GM12878 (cell line): ENCODE measurements at regions not wholly inside any gene's neighbourhood (a gene's known extent, or its start where the extent isn't known, plus 50 kb on each side); places are given as distances from the start of the nearest gene placed in this dataset.

ENCODE experiments used
- ATAC-seq: fragments of 200-7000 bp; cut with Tn5 transposase; 3 replicates; pipeline ENCODE4 v1.9.1; 2020; ENCODE audit warnings: mild to moderate bottlenecking, moderate library complexity
- BruUV-seq: library from RNA; stranded (reverse); fragments of 400-500 nt; replicated peaks from 2 replicates; lab custom pipeline; 2021; lab: Mats Ljungman, UMichigan
- CTCF ChIA-PET: fragments of 300-600 bp; sonication (Branson Sonifier 250); formaldehyde crosslinking; extraction: SDS; loops from one replicate; lab custom pipeline; 2021; ENCODE audit warnings: inconsistent platforms; lab: Yijun Ruan, JAX
- POLR2A ChIA-PET: fragments of 350-600 bp; formaldehyde crosslinking; extraction: SDS; loops from one replicate; lab custom pipeline; 2021; ENCODE audit warnings: inconsistent platforms; lab: Charles Lee
- RAD21 ChIA-PET: fragments of 300-600 bp; sonication (Branson Sonifier 250); formaldehyde crosslinking; loops from one replicate; lab custom pipeline; 2023; ENCODE audit warnings: antibody characterized with exemption; ENCODE audit not compliant: unreplicated experiment; lab: Charles Lee
- SMC1A ChIA-PET: fragments of 300-600 bp; sonication (Branson Sonifier 250); formaldehyde crosslinking; loops from one replicate; lab custom pipeline; 2023; ENCODE audit not compliant: unreplicated experiment, uncharacterized antibody; lab: Charles Lee
- DNase-seq: peaks from one replicate; pipeline ENCODE4 v3.0.0-alpha.2; 2011; ENCODE audit warnings: low read depth, low spot score
- FAIRE-seq: peaks from 3 replicates; lab custom pipeline; 2011; peaks lifted over from hg19 to GRCh38; lab: Jason Lieb, UNC
- H2AFZ ChIP-seq: 2 replicates; pipeline ENCODE4 v1.6.0; 2011; ENCODE audit warnings: low read depth, low read length, control low read depth; ENCODE audit not compliant: control insufficient read depth
- H3K27ac ChIP-seq: 2 replicates; pipeline ENCODE4 v1.5.1; 2011; ENCODE audit warnings: control low read depth; ENCODE audit not compliant: control insufficient read depth, insufficient read depth
- H3K27me3 ChIP-seq, 2 experiments: replicated peaks in 1 of 2; 2 replicates each; pipeline versions ENCODE4 v1.6.0 to v1.6.1; 2011; ENCODE audit warnings: low read length in 1 of 2; ENCODE audit not compliant: control insufficient read depth in 2 of 2, insufficient read depth in 2 of 2
- H3K36me3 ChIP-seq, 2 experiments: 2 replicates each; pipeline ENCODE4 v1.5.1; 2011; ENCODE audit warnings: low read length in 1 of 2; ENCODE audit not compliant: control insufficient read depth in 2 of 2, insufficient read depth in 2 of 2
- H3K4me1 ChIP-seq: 2 replicates; pipeline ENCODE4 v1.6.1; 2011; ENCODE audit warnings: mild to moderate bottlenecking, low read length, moderate library complexity, mixed read lengths; ENCODE audit not compliant: control insufficient read depth, insufficient read depth
- H3K4me2 ChIP-seq: 2 replicates; pipeline ENCODE4 v1.6.0; 2011; ENCODE audit warnings: control low read depth; ENCODE audit not compliant: control insufficient read depth, insufficient read depth
- H3K4me3 ChIP-seq: fragments of 200-600 bp; sonication (generic); 2 replicates; pipeline ENCODE4 v1.5.1; 2016
- H3K79me2 ChIP-seq: 2 replicates; pipeline ENCODE4 v1.6.0; 2011; ENCODE audit warnings: low read length; ENCODE audit not compliant: control insufficient read depth, insufficient read depth
- H3K9ac ChIP-seq: 2 replicates; pipeline ENCODE4 v1.8.0; 2011; ENCODE audit warnings: low read length, control low read depth, mixed read lengths; ENCODE audit not compliant: control insufficient read depth, insufficient read depth
- H3K9me3 ChIP-seq: replicated peaks from 3 replicates; pipeline ENCODE4 v1.5.1; 2011; ENCODE audit warnings: mild to moderate bottlenecking, low read length; ENCODE audit not compliant: control insufficient read depth, insufficient read depth
- H4K20me1 ChIP-seq: 2 replicates; pipeline ENCODE4 v1.6.0; 2011; ENCODE audit not compliant: control insufficient read depth, insufficient read depth
- GABPA ChIP-seq: IDR thresholded peaks from 2 replicates; pipeline ENCODE4 v1.6.1; 2014; ENCODE audit warnings: antibody characterized with exemption, low read depth, mild to moderate bottlenecking, inconsistent platforms
- HDAC6 ChIP-seq: fragments of 200-600 bp; sonication (generic); IDR thresholded peaks from one replicate; pipeline ENCODE4 v1.8.0; 2017; ENCODE audit warnings: antibody characterized with exemption; ENCODE audit not compliant: unreplicated experiment
- HDGF ChIP-seq: fragments of 450-650 bp; IDR thresholded peaks from 2 replicates; pipeline ENCODE4 v1.6.1; 2016; ENCODE audit warnings: antibody characterized with exemption
- NR2F1 ChIP-seq: fragments of 450-650 bp; conservative IDR thresholded peaks from 2 replicates; pipeline ENCODE4 v1.6.1; 2017; ENCODE audit warnings: mild to moderate bottlenecking
- STAT1 ChIP-seq: fragments of 450-650 bp; conservative IDR thresholded peaks from 2 replicates; pipeline ENCODE4 v1.6.1; 2014; ENCODE audit warnings: antibody characterized with exemption, mild to moderate bottlenecking
- TAF1 ChIP-seq: IDR thresholded peaks from 2 replicates; pipeline ENCODE4 v1.6.1; 2011; ENCODE audit warnings: mild to moderate bottlenecking, low read depth, low read length, borderline replicate concordance
- ZNF592 ChIP-seq: fragments of 450-650 bp; IDR thresholded peaks from 2 replicates; pipeline ENCODE4 v1.6.1; 2017; ENCODE audit warnings: mild to moderate bottlenecking, moderate library complexity
- WGBS: methylation state at CpG from one replicate; pipeline ENCODE4 v1.1.6; 2016; ENCODE audit warnings: low lambda C conversion rate; ENCODE audit not compliant: insufficient replicate concordance, insufficient coverage; ENCODE audit errors: missing lambda C conversion rate; 5-methylcytosine and 5-hydroxymethylcytosine counted together
- in situ Hi-C: fragments of 300-500 bp; cut with MboI; formaldehyde crosslinking; loops from 9 replicates; pipeline ENCODE4 v1.14.3; 2018; ENCODE audit warnings: mixed read lengths
- intact Hi-C: fragments of 100-400 bp; cut with micrococcal nuclease; formaldehyde crosslinking; loops from one replicate; pipeline ENCODE4 v1.14.2; 2022; ENCODE audit not compliant: unreplicated experiment

GRCh38 chr5:154568589-154568988 lies 90.6 kb upstream of the HAND1 start:
- Histone ChIP-seq H3K27ac (no peak overlapping the region), H3K4me2 (no peak overlapping the region), H3K9ac (no peak overlapping the region), H2AFZ (no peak overlapping the region), H3K79me2 (no peaks in the 10 kb centered on the region), H3K36me3 (no peaks in the 10 kb centered on the region), H4K20me1 (no peaks in the 10 kb centered on the region), H3K4me1 (no peaks in the 10 kb centered on the region), H3K27me3 (no peaks in the 10 kb centered on the region), H3K4me3 (no peak overlapping the region), H3K9me3 (no peaks in the 10 kb centered on the region)
- TF ChIP-seq GABPA (no peak), HDGF (no peak), STAT1 (no peak), ZNF592 (no peak), TAF1 (no peak), HDAC6 (no peak), NR2F1 (no peak)
- no TSS peak for BruUV-seq
- intact Hi-C loops (no loop called here), in situ Hi-C loops (no loop called here)
- DNase-seq = no peak
- POLR2A ChIA-PET = no interaction called here
- no peak for FAIRE-seq
- CTCF ChIA-PET = interaction anchor here (0.9 kb wide), 1 partner anchor 48 kb away, joined by 4 read pairs; no protein-coding TSS in a partner anchor
- ATAC-seq = no peak
- WGBS = 62% methylated on average over 6 of the region's 6 CpGs
- SMC1A ChIA-PET = interaction anchor here (0.9 to 1.7 kb wide), 2 partner anchors 9 to 47 kb away, joined by 3 to 5 read pairs; no protein-coding TSS in a partner anchor
- RAD21 ChIA-PET = no interaction called here
